ENCODE measurements at regions not wholly inside any gene's neighbourhood (a gene's known extent, or its start where the extent isn't known, plus 50 kb on each side); places are given as distances from the start of the nearest gene placed in this dataset.

DNA sequence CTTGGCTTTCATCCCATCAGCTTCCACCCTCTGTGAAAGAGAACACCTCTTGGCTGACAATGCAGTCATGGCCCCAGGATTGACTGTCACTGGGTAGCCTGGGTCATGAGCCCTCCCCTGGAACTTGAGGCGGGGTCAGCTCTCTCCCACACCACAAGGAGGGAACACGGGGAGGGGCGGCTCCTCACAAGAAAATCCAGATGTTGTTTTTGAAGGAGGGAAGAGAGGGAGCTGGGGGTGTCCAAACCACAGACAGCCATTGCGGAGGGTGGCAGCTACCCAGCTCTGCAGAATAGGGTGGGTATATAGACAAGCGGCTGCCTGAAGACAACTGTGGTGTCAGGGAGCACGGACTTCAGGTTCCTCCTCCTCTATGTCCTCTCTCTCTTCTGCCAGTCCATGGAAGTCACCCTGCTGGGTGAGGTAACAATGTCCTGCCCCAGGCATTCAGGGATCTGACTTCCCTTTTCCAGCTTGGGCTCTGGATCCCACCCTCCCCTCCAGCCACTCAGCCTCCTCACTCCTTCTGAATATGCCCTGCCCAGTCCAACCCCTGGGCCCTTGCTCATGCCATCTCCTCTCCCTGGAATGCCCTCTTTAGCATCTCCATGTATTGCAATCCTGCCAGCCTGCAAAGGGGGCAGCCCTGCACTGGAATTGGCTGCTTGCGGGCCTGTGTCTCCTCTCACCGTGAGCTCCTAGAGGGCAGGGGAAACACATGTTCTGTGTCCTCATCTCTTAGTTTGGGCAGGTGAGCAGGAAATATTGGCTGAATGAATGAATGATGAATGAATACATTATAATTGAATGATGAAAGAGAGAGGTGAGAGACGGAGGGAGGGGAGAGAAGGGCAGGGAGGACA is 60.9 kb upstream of the RUNX3 start:
- Histone ChIP-seq H3K4me3 (ENCODE audit: low read depth in 1 of 2, low read length in 2 of 2) (no peak overlapping the region), H3K4me1 (ENCODE audit: control insufficient read depth in 1 of 2, insufficient read depth in 2 of 2, low read length in 2 of 2) (peaks cover 0 to 3% of the 10 kb centered on the region in 2 donors), H3K27ac (ENCODE audit: low read length) (no peak overlapping the region), H3K36me3 (ENCODE audit: control insufficient read depth in 1 of 2, insufficient read depth in 2 of 2, low read length in 2 of 2) (no peaks in the 10 kb centered on the region), H3K9me3 (ENCODE audit: control insufficient read depth in 1 of 2, low read length in 2 of 2) (peaks cover 0 to 5% of the 10 kb centered on the region in 2 donors), H3K27me3 (ENCODE audit: low read depth, low read length) (no peaks in the 10 kb centered on the region)

DNA sequence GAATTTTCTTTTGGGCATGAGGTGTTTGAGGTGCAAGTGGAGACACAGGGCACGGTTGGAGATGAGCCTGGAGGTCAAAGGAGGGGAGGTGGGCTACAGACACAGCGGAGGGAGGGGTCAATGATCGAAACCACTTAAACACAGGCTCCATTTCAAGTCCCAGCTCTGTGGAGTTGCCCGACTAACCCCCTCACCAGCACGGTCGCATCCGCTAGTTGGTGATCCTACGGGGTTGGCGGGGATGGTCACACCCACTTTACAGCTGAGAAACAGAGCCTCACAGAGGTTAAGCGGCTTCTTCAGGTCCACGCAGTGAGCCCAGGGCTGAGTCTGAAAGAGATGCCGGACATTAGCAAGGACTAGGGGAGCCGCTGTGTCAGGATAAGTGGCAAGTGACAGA is 60.1 kb upstream of the RUNX3 start:
- H3K4me3 ChIP-seq (ENCODE audit: low read depth in 1 of 2, low read length in 2 of 2), result no peak overlapping the region
- H3K4me1 ChIP-seq (ENCODE audit: control insufficient read depth in 1 of 2, insufficient read depth in 2 of 2, low read length in 2 of 2), result peaks cover 0 to 3% of the 10 kb centered on the region in 2 donors
- no peaks in the 10 kb centered on the region for H3K36me3 ChIP-seq (ENCODE audit: control insufficient read depth in 1 of 2, insufficient read depth in 2 of 2, low read length in 2 of 2)
- H3K27ac ChIP-seq (ENCODE audit: low read length), result no peak overlapping the region
- H3K9me3 ChIP-seq (ENCODE audit: control insufficient read depth in 1 of 2, low read length in 2 of 2), result peaks cover 0 to 5% of the 10 kb centered on the region in 2 donors
- no peaks in the 10 kb centered on the region for H3K27me3 ChIP-seq (ENCODE audit: low read depth, low read length)

DNA sequence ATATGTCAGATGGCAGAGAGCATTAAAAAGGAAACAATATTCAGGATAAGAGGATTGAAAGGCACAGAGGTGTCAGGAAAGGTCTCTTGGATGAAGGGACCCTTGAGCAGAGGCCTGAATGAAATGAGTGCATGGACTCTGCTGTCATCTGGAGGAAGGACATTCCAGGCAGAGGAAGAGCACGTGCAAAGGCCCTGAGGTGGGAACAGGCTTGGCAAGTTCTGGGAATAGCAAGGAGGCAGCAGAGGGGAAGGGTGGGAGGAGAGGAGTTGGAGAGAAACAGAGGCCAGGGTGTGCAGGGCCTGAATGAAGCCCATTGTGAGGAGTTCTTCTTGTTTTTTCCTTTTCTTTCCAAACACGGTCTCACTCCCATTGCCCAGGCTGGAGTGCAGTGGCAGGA is 59.0 kb upstream of the RUNX3 start:
- H3K27me3 ChIP-seq (ENCODE audit: low read depth, low read length), result no peaks in the 10 kb centered on the region

GRCh38 chr1:24988558-24988912 is 58.5 kb upstream of the RUNX3 start:
- Histone ChIP-seq H3K4me3 (ENCODE audit: low read depth in 1 of 2, low read length in 2 of 2) (no peak overlapping the region), H3K27me3 (ENCODE audit: low read depth, low read length) (no peaks in the 10 kb centered on the region), H3K9me3 (ENCODE audit: control insufficient read depth in 1 of 2, low read length in 2 of 2) (peaks cover 0 to 5% of the 10 kb centered on the region in 2 donors), H3K36me3 (ENCODE audit: control insufficient read depth in 1 of 2, insufficient read depth in 2 of 2, low read length in 2 of 2) (no peaks in the 10 kb centered on the region), H3K27ac (ENCODE audit: low read length) (no peak overlapping the region), H3K4me1 (ENCODE audit: control insufficient read depth in 1 of 2, insufficient read depth in 2 of 2, low read length in 2 of 2) (peaks cover 0 to 3% of the 10 kb centered on the region in 2 donors)

More for the DNA sequence above, 59.0 kb upstream of the RUNX3 start:
- Histone ChIP-seq H3K4me1 (ENCODE audit: control insufficient read depth in 1 of 2, insufficient read depth in 2 of 2, low read length in 2 of 2) (peaks cover 0 to 3% of the 10 kb centered on the region in 2 donors), H3K27ac (ENCODE audit: low read length) (no peak overlapping the region), H3K36me3 (ENCODE audit: control insufficient read depth in 1 of 2, insufficient read depth in 2 of 2, low read length in 2 of 2) (no peaks in the 10 kb centered on the region), H3K9me3 (ENCODE audit: control insufficient read depth in 1 of 2, low read length in 2 of 2) (peaks cover 0 to 5% of the 10 kb centered on the region in 2 donors), H3K4me3 (ENCODE audit: low read depth in 1 of 2, low read length in 2 of 2) (no peak overlapping the region)

- Histone ChIP-seq H3K9me3 (ENCODE audit: control insufficient read depth in 1 of 2, low read length in 2 of 2) (peaks cover 0 to 5% of the 10 kb centered on the region in 2 donors), H3K4me3 (ENCODE audit: low read depth in 1 of 2, low read length in 2 of 2) (no peak overlapping the region), H3K4me1 (ENCODE audit: control insufficient read depth in 1 of 2, insufficient read depth in 2 of 2, low read length in 2 of 2) (peaks cover 0 to 3% of the 10 kb centered on the region in 2 donors), H3K27ac (ENCODE audit: low read length) (no peak overlapping the region), H3K27me3 (ENCODE audit: low read depth, low read length) (no peaks in the 10 kb centered on the region), H3K36me3 (ENCODE audit: control insufficient read depth in 1 of 2, insufficient read depth in 2 of 2, low read length in 2 of 2) (no peaks in the 10 kb centered on the region)
Observed at GRCh38 chr1:24987875-24988557, 57.9 kb upstream of the RUNX3 start.

DNA sequence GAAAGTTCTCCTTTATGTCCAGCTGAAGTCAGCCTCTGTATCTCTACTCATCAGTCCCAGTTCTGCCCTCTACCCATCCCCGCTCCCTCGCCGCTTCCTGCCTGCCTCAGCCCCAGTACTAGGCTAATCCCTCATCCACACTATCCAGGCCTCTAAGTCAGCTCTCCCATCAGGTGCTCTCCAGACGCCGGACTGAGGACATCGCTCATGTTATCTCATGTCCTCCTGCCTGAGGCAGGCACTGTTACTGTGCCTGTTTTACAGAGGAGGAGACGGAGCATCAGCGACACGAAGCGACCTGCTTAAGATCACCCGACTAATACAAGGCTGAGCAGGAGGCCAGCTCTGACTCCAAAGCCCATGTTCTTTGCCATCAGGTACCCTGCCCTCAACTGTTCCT is 57.3 kb upstream of the RUNX3 start:
- no peak overlapping the region for H3K4me3 ChIP-seq (ENCODE audit: low read depth in 1 of 2, low read length in 2 of 2)
- no peaks in the 10 kb centered on the region for H3K36me3 ChIP-seq (ENCODE audit: control insufficient read depth in 1 of 2, insufficient read depth in 2 of 2, low read length in 2 of 2)
- peaks cover 0 to 5% of the 10 kb centered on the region in 2 donors for H3K9me3 ChIP-seq (ENCODE audit: control insufficient read depth in 1 of 2, low read length in 2 of 2)
- peaks cover 0 to 3% of the 10 kb centered on the region in 2 donors for H3K4me1 ChIP-seq (ENCODE audit: control insufficient read depth in 1 of 2, insufficient read depth in 2 of 2, low read length in 2 of 2)
- no peaks in the 10 kb centered on the region for H3K27me3 ChIP-seq (ENCODE audit: low read depth, low read length)
- H3K27ac ChIP-seq (ENCODE audit: low read length), result no peak overlapping the region

DNA sequence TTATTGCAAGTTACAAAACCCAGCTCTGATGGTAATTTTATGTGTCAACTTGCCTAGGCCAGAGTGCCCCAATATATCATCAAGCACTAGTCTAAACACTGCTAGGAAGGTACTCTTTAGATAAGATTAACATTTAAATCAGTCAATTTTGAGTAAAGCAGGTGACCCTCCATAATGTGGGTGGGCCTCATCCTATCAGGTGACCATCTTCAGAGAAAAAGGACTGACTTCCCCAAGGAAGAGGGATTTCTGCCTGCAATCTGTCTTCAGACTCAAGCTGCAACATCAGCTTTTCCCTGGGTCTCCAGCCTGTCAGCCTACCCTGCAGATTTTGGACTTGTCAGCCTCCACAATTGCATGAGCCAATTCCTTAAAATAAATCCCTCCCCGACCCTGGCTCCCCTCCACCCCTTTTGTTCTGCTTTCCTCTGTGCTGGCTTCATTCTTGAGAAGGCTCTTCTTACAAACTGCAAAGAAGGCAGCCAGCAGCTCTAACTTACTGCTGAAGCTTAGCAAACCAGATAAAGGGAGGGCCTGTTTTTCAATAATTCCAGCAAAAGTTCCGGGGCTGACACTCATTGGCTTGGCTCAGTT is 56.4 kb upstream of the RUNX3 start:
- peaks cover 0 to 3% of the 10 kb centered on the region in 2 donors for H3K4me1 ChIP-seq (ENCODE audit: control insufficient read depth in 1 of 2, insufficient read depth in 2 of 2, low read length in 2 of 2)
- H3K4me3 ChIP-seq (ENCODE audit: low read depth in 1 of 2, low read length in 2 of 2), result no peak overlapping the region
- no peaks in the 10 kb centered on the region for H3K27me3 ChIP-seq (ENCODE audit: low read depth, low read length)
- no peak overlapping the region for H3K27ac ChIP-seq (ENCODE audit: low read length)
- H3K36me3 ChIP-seq (ENCODE audit: control insufficient read depth in 1 of 2, insufficient read depth in 2 of 2, low read length in 2 of 2), result no peaks in the 10 kb centered on the region
- no peaks in the 10 kb centered on the region for H3K9me3 ChIP-seq (ENCODE audit: control insufficient read depth in 1 of 2, low read length in 2 of 2)

DNA sequence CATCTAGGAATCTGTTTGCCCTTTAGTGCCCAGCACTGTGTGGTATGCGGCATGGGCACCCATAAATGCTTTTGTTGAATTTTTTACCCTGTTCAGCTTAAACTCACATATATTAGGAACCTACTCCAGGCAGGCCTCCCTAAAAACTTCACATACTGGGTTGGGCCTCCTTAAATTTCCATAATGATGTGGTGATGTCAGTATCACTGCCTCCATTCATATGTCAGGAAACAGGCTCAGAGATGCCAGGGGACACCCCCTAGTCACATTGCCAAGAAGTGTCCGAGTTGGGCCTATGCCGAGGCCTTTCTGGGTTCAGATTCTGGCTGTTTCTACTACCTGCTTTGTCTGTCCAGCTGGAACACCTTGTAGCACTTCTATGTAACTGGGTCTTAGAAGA is 55.7 kb upstream of the RUNX3 start:
- no peaks in the 10 kb centered on the region for H3K36me3 ChIP-seq (ENCODE audit: control insufficient read depth in 1 of 2, insufficient read depth in 2 of 2, low read length in 2 of 2)
- H3K4me1 ChIP-seq (ENCODE audit: control insufficient read depth in 1 of 2, insufficient read depth in 2 of 2, low read length in 2 of 2), result peaks cover 0 to 3% of the 10 kb centered on the region in 2 donors
- H3K27me3 ChIP-seq (ENCODE audit: low read depth, low read length), result no peaks in the 10 kb centered on the region
- no peak overlapping the region for H3K4me3 ChIP-seq (ENCODE audit: low read depth in 1 of 2, low read length in 2 of 2)
- H3K9me3 ChIP-seq (ENCODE audit: control insufficient read depth in 1 of 2, low read length in 2 of 2), result no peaks in the 10 kb centered on the region
- H3K27ac ChIP-seq (ENCODE audit: low read length), result no peak overlapping the region

GRCh38 chr1:24984800-24985522 is 54.9 kb upstream of the RUNX3 start:
- H3K4me1 ChIP-seq (ENCODE audit: control insufficient read depth in 1 of 2, insufficient read depth in 2 of 2, low read length in 2 of 2), result peaks cover 0 to 3% of the 10 kb centered on the region in 2 donors
- H3K36me3 ChIP-seq (ENCODE audit: control insufficient read depth in 1 of 2, insufficient read depth in 2 of 2, low read length in 2 of 2), result no peaks in the 10 kb centered on the region
- H3K9me3 ChIP-seq (ENCODE audit: control insufficient read depth in 1 of 2, low read length in 2 of 2), result no peaks in the 10 kb centered on the region
- no peak overlapping the region for H3K27ac ChIP-seq (ENCODE audit: low read length)
- no peaks in the 10 kb centered on the region for H3K27me3 ChIP-seq (ENCODE audit: low read depth, low read length)
- H3K4me3 ChIP-seq (ENCODE audit: low read depth in 1 of 2, low read length in 2 of 2), result no peak overlapping the region

- Histone ChIP-seq H3K4me1 (ENCODE audit: control insufficient read depth in 1 of 2, insufficient read depth in 2 of 2, low read length in 2 of 2) (peaks cover 0 to 3% of the 10 kb centered on the region in 2 donors), H3K27ac (ENCODE audit: low read length) (no peak overlapping the region), H3K9me3 (ENCODE audit: control insufficient read depth in 1 of 2, low read length in 2 of 2) (no peaks in the 10 kb centered on the region), H3K27me3 (ENCODE audit: low read depth, low read length) (no peaks in the 10 kb centered on the region), H3K36me3 (ENCODE audit: control insufficient read depth in 1 of 2, insufficient read depth in 2 of 2, low read length in 2 of 2) (no peaks in the 10 kb centered on the region), H3K4me3 (ENCODE audit: low read depth in 1 of 2, low read length in 2 of 2) (no peak overlapping the region)
Observed at GRCh38 chr1:24984300-24984699, 54.2 kb upstream of the RUNX3 start.

Measured in muscle layer of duodenum (tissue), 2 donors.